HTR-8/SVneo (cell line): ENCODE measurements at regions not wholly inside any gene's neighbourhood (a gene's known extent, or its start where the extent isn't known, plus 50 kb on each side); places are given as distances from the start of the nearest gene placed in this dataset.
"Not testable (repeated sequence)": the region's sequence is repeated elsewhere in the genome, so short reads cannot be mapped to it uniquely, and the experiment has no call there.

ENCODE experiments used
- DNase-seq: peaks from one replicate; pipeline ENCODE4 v3.0.0; 2011; ENCODE audit warnings: low spot score, mixed read lengths; ENCODE audit not compliant: insufficient read length
- FAIRE-seq: peaks from 2 replicates; lab custom pipeline; 2011; peaks lifted over from hg19 to GRCh38; lab: Jason Lieb, UNC

- DNase-seq (no peak), FAIRE-seq (no peak)
These were observed 489.8 kb upstream of the FLRT2 start for GRCh38 chr14:85040046-85040685.

- no peak for FAIRE-seq
- no peak for DNase-seq
These were observed 488.3 kb upstream of the FLRT2 start for GRCh38 chr14:85041618-85042017.

- FAIRE-seq (no peak), DNase-seq (no peak)
These were observed 487.6 kb upstream of the FLRT2 start for GRCh38 chr14:85042301-85042700.

GRCh38 chr14:85050180-85050579, 479.8 kb upstream of the FLRT2 start:
- FAIRE-seq (no peak), DNase-seq (no peak)

GRCh38 chr14:85052646-85053045, 477.3 kb upstream of the FLRT2 start:
- FAIRE-seq (no peak), DNase-seq (no peak)

GRCh38 chr14:85054178-85054577, 475.8 kb upstream of the FLRT2 start:
- FAIRE-seq (no peak), DNase-seq (no peak)

- FAIRE-seq (no peak), DNase-seq (no peak)
These were observed 473.7 kb upstream of the FLRT2 start for GRCh38 chr14:85056267-85056666.

GRCh38 chr14:85057221-85057620, 472.7 kb upstream of the FLRT2 start:
- DNase-seq (no peak), FAIRE-seq (no peak)

GRCh38 chr14:85058150-85058549, 471.8 kb upstream of the FLRT2 start:
- FAIRE-seq (no peak), DNase-seq (no peak)

- FAIRE-seq (no peak), DNase-seq (no peak)
These were observed 469.8 kb upstream of the FLRT2 start for GRCh38 chr14:85060121-85060520.

GRCh38 chr14:85061256-85061655, 468.7 kb upstream of the FLRT2 start:
- no peak for FAIRE-seq
- no peak for DNase-seq

- DNase-seq (no peak), FAIRE-seq (no peak)
These were observed 466.2 kb upstream of the FLRT2 start for GRCh38 chr14:85063747-85064146.

- FAIRE-seq: no peak
- no peak for DNase-seq
These were observed 458.5 kb upstream of the FLRT2 start for GRCh38 chr14:85071447-85071846.

- no peak for DNase-seq
- FAIRE-seq: no peak
These were observed 455.0 kb upstream of the FLRT2 start for GRCh38 chr14:85074955-85075354.

GRCh38 chr14:85075694-85076476, 454.1 kb upstream of the FLRT2 start:
- FAIRE-seq (no peak), DNase-seq (no peak)

- DNase-seq, FAIRE-seq: not testable (repeated sequence)
These were observed 452.2 kb upstream of the FLRT2 start for GRCh38 chr14:85077716-85078115.

GRCh38 chr14:85079842-85080730, 449.9 kb upstream of the FLRT2 start:
- DNase-seq: no peak
- no peak for FAIRE-seq

GRCh38 chr14:85084344-85084743, 445.6 kb upstream of the FLRT2 start:
- DNase-seq (no peak), FAIRE-seq (no peak)

GRCh38 chr14:85085981-85086380, 444.0 kb upstream of the FLRT2 start:
- FAIRE-seq: no peak
- DNase-seq: no peak

GRCh38 chr14:85087201-85087600, 442.7 kb upstream of the FLRT2 start:
- DNase-seq (no peak), FAIRE-seq (no peak)

- FAIRE-seq (no peak), DNase-seq (no peak)
These were observed 441.8 kb upstream of the FLRT2 start for GRCh38 chr14:85088192-85088591.
